Psoas muscle (tissue), 7 donors: ENCODE measurements at regions not wholly inside any gene's neighbourhood (a gene's known extent, or its start where the extent isn't known, plus 50 kb on each side); places are given as distances from the start of the nearest gene placed in this dataset.

Experiments used
- ATAC-seq, 4 donors: fragments of 200-7000 bp; cut with Tn5 transposase; one replicate each; pipeline ENCODE4 v1.9.1; 2020; ENCODE audit warnings: moderate library complexity in 3 of 4, mild to moderate bottlenecking in 2 of 4
- DNase-seq, 2 donors: peaks; one replicate each; pipeline ENCODE4 v3.0.0-alpha.2; 2020
- H3K27ac ChIP-seq: fragments of 200-600 bp; one replicate; pipeline ENCODE4 v1.8.0; 2022
- H3K27me3 ChIP-seq, 3 donors: fragments of 200-600 bp in 1 of 3; one replicate each; pipeline versions ENCODE4 v1.6.1 to v1.8.0; 2013 to 2022; ENCODE audit warnings: low read length in 2 of 3, mild to moderate bottlenecking in 2 of 3, moderate library complexity in 1 of 3; ENCODE audit not compliant: insufficient read depth in 3 of 3
- H3K36me3 ChIP-seq, 2 donors: fragments of 200-600 bp in 1 of 2; one replicate each; pipeline versions ENCODE4 v1.6.1 to v1.8.0; 2013 to 2022; ENCODE audit warnings: low read depth in 1 of 2, mild to moderate bottlenecking in 1 of 2, moderate library complexity in 1 of 2; ENCODE audit not compliant: insufficient read depth in 1 of 2
- H3K4me1 ChIP-seq: fragments of 200-600 bp; one replicate; pipeline ENCODE4 v1.8.0; 2022
- H3K4me3 ChIP-seq: fragments of 200-600 bp; one replicate; pipeline ENCODE4 v1.8.0; 2022; ENCODE audit warnings: mild to moderate bottlenecking
- H3K9me3 ChIP-seq: fragments of 200-600 bp; one replicate; pipeline ENCODE4 v1.8.0; 2022
- WGBS, 3 donors: extraction: QIAGEN DNeasy Blood & Tissue Kit; methylation state at CpG; one replicate each; pipeline versions ENCODE4 v1.1.6 to v1.1.7; 2013; 5-methylcytosine and 5-hydroxymethylcytosine counted together
- intact Hi-C, 2 donors: fragments of 100-400 bp; cut with DNase I; formaldehyde crosslinking; loops; one replicate each; pipeline versions ENCODE4 v1.11.0 to v1.14.2; 2022
- TF ChIP-seq, protein P1 (sequence below): fragments of 200-600 bp; IDR thresholded peaks from one replicate; pipeline ENCODE4 v1.8.0; 2022; ENCODE audit warnings: antibody characterized with exemption
- donor health status: healthy with polysubstance abuse.
- donor health status: DM: no; HTN: no; CAD: no; lungs with moderate emphysema.
- donor health status: Bipolar disorder and iron deficiency.
- donor health status: healthy.
- donor health status: DM: yes; HTN: yes; CAD: no.
- donor health status: DM: no; HTN: no; CAD: no.
- donor health status: DM: yes; HTN: yes; CAD: no.

DNA sequence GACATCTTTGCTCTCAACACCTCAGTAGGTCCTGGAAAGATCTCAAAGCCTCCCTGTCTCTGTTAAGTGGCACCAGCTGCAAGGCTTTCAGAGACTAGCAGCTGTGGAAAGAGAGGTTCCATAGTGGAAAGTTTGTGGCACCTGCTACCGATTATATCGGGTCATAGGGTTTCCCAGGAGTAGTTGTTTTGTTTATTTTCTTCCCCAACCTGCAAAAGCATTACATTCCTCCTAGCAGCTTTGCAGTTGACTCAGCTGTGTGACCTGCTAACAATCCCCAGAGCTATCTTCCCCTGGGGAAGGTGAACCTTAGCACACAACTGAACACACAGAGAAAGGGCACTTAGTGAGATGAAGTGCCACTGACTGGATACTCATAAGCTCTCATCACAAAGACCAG lies 598.9 kb upstream of the GRM7 start:
- H3K4me1 ChIP-seq, result no peaks in the 10 kb centered on the region
- no peak for ATAC-seq
- no peak for DNase-seq
- TF ChIP-seq, protein P1, sequence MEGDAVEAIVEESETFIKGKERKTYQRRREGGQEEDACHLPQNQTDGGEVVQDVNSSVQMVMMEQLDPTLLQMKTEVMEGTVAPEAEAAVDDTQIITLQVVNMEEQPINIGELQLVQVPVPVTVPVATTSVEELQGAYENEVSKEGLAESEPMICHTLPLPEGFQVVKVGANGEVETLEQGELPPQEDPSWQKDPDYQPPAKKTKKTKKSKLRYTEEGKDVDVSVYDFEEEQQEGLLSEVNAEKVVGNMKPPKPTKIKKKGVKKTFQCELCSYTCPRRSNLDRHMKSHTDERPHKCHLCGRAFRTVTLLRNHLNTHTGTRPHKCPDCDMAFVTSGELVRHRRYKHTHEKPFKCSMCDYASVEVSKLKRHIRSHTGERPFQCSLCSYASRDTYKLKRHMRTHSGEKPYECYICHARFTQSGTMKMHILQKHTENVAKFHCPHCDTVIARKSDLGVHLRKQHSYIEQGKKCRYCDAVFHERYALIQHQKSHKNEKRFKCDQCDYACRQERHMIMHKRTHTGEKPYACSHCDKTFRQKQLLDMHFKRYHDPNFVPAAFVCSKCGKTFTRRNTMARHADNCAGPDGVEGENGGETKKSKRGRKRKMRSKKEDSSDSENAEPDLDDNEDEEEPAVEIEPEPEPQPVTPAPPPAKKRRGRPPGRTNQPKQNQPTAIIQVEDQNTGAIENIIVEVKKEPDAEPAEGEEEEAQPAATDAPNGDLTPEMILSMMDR, result no peak
- no peak overlapping the region for H3K4me3 ChIP-seq
- no peaks in the 10 kb centered on the region for H3K36me3 ChIP-seq
- H3K9me3 ChIP-seq, result no peaks in the 10 kb centered on the region
- WGBS, 3 donors, result 47 to 68% (median 54%) methylated on average over 2 of the region's 2 CpGs
- intact Hi-C loops, result no loop called here
- H3K27ac ChIP-seq, result no peak overlapping the region
- H3K27me3 ChIP-seq, result no peaks in the 10 kb centered on the region

DNA sequence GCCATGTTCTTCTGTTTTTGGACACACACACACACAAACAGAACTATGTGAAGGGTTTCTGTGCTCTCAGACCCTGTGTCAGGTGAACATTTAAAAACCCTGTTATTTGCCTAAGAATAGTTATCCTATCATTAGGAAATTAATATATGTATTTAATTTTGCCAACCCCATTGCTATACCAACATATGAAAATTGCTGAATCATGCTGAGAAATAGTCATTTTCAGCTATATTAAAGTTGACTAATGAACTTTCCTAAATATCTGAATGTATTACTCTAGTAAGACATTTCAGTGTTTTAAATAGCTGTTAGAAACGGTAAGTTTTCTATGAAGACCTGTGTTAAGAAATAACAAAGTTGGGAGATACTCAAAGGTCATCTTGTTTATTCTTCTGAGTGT lies 596.9 kb upstream of the GRM7 start:
- Histone ChIP-seq H3K9me3 (no peaks in the 10 kb centered on the region), H3K4me1 (no peaks in the 10 kb centered on the region), H3K4me3 (no peak overlapping the region), H3K36me3 (no peaks in the 10 kb centered on the region), H3K27me3 (no peaks in the 10 kb centered on the region), H3K27ac (no peak overlapping the region)
- ATAC-seq, result no peak
- no peak for DNase-seq
- TF ChIP-seq, protein P1, result no peak
- WGBS, 3 donors, result 82 to 93% (median 85%) methylated on average over 1 of the region's 1 CpG
- intact Hi-C loops, result no loop called here

DNA sequence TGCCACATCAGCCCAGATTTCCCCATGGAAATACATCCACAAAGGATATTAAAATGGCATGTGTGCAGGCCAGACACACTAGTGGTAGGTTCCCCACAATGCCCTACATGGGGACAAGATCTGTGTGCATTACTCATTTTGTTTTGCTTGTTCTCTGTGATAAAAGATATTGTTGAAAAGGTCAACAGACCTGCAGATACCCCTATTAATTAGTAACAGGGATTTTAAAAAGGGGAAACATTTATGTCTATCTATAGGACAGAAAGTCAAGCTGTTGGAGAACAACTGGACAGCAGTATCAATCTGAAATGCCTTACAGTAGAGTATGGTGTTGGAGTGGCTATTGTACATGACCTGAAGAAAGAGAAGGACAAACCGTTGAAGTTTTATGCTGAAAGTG lies 596.0 kb upstream of the GRM7 start:
- Histone ChIP-seq H3K36me3 (no peaks in the 10 kb centered on the region), H3K9me3 (no peaks in the 10 kb centered on the region), H3K27ac (no peak overlapping the region), H3K4me3 (no peak overlapping the region), H3K4me1 (no peaks in the 10 kb centered on the region), H3K27me3 (no peaks in the 10 kb centered on the region)
- intact Hi-C loops, result no loop called here
- 58 to 70% (median 66%) methylated on average over 1 of the region's 1 CpG for WGBS, 3 donors
- DNase-seq (no peak), ATAC-seq (no peak)
- TF ChIP-seq, protein P1, result no peak

DNA sequence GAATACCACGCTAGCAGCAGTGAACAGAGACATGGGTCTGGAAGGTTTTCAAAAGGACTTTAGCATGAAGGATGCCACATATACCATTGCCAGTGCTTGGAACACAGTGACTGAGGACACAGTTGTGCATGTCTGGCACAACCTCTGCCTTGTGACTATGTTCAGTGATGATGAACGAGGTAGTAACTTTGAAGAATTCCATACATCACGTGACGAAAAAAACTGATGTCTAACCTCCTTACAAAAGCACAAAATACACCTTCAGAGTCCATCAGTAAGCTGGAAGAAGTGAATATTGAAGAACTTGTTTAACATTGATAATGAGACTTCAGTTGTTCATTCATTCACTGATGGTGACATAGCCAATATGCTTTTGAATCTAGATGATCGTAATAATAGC lies 594.8 kb upstream of the GRM7 start:
- H3K4me3 ChIP-seq, result no peak overlapping the region
- H3K27me3 ChIP-seq, result no peaks in the 10 kb centered on the region
- H3K36me3 ChIP-seq, result no peaks in the 10 kb centered on the region
- TF ChIP-seq, protein P1, result no peak
- no peaks in the 10 kb centered on the region for H3K9me3 ChIP-seq
- no peak for ATAC-seq
- no peak overlapping the region for H3K27ac ChIP-seq
- 68 to 76% (median 69%) methylated on average over 5 of the region's 5 CpGs for WGBS, 3 donors
- DNase-seq, result no peak
- intact Hi-C loops, result no loop called here
- H3K4me1 ChIP-seq, result no peaks in the 10 kb centered on the region

DNA sequence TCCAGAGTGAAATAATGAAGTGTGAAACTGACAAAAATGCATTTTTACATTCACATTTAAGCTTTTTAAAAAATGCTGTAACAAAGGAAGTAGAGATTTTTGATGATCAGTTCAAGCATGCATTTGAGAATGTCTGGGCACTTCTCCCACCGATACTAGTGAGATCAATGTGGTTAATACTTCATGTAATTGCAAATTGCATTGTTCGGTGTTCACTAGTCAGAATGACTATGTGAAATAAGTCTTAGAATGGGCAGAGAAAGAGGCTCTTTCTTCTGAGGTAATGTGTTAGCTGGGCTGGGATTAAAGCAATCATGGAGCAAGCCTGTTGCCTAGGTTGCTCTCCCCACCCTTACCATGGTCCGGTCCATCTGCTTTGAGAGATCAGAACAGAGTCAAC lies 587.0 kb upstream of the GRM7 start:
- DNase-seq (no peak), ATAC-seq (no peak)
- no peaks in the 10 kb centered on the region for H3K4me1 ChIP-seq
- no peak overlapping the region for H3K4me3 ChIP-seq
- intact Hi-C loops, result no loop called here
- no peaks in the 10 kb centered on the region for H3K9me3 ChIP-seq
- WGBS, 3 donors, result 72 to 90% (median 83%) methylated on average over 3 of the region's 3 CpGs
- TF ChIP-seq, protein P1, result no peak
- H3K36me3 ChIP-seq, result no peaks in the 10 kb centered on the region
- no peaks in the 10 kb centered on the region for H3K27me3 ChIP-seq
- H3K27ac ChIP-seq, result no peak overlapping the region
